Neural cell (in vitro differentiated cells): ENCODE measurements at regions not wholly inside any gene's neighbourhood (a gene's known extent, or its start where the extent isn't known, plus 50 kb on each side); places are given as distances from the start of the nearest gene placed in this dataset.

Experiments
- H2AFZ ChIP-seq: fragments of 200-600, 300-800 bp; sonication (generic), shearing (Covaris generic); 2 replicates; pipeline ENCODE4 v1.6.0; 2014; ENCODE audit warnings: low read depth, mild to moderate bottlenecking, antibody characterized with exemption, low read length, moderate library complexity
- H3F3A ChIP-seq: fragments of 200-600 bp; shearing (Covaris generic); 2 replicates; pipeline ENCODE4 v1.6.1; 2016; ENCODE audit warnings: mild to moderate bottlenecking, moderate library complexity, mixed read lengths, antibody characterized with exemption, low read length; ENCODE audit not compliant: insufficient read depth, poor library complexity, severe bottlenecking
- H3K27ac ChIP-seq: fragments of 200-600, 300-800 bp; sonication (generic), shearing (Covaris generic); 2 replicates; pipeline ENCODE4 v1.5.1; 2014; ENCODE audit warnings: mild to moderate bottlenecking, low read length, moderate library complexity
- H3K27me3 ChIP-seq: fragments of 300-800, 200-600 bp; sonication (generic), shearing (Covaris generic); 2 replicates; pipeline ENCODE4 v1.6.0; 2014; ENCODE audit warnings: mild to moderate bottlenecking, low read depth, low read length, moderate library complexity; ENCODE audit not compliant: insufficient read depth
- H3K36me3 ChIP-seq: fragments of 300-800, 200-600 bp; sonication (generic), shearing (Covaris generic); 2 replicates; pipeline ENCODE4 v1.5.1; 2014; ENCODE audit warnings: mild to moderate bottlenecking, antibody characterized with exemption, low read length, moderate library complexity; ENCODE audit not compliant: insufficient read depth
- H3K4me2 ChIP-seq: fragments of 300-800, 200-600 bp; sonication (generic), shearing (Covaris generic); 2 replicates; pipeline ENCODE4 v1.6.0; 2014; ENCODE audit warnings: mild to moderate bottlenecking, low read length
- H3K4me3 ChIP-seq: fragments of 300-800, 200-600 bp; sonication (generic), shearing (Covaris generic); 2 replicates; pipeline ENCODE4 v1.5.1; 2014; ENCODE audit warnings: mild to moderate bottlenecking, low read length, moderate library complexity
- H3K79me2 ChIP-seq: fragments of 200-600 bp; shearing (Covaris generic); replicated peaks from 2 replicates; pipeline ENCODE4 v1.6.0; 2014; ENCODE audit warnings: mild to moderate bottlenecking, low read length, moderate library complexity; ENCODE audit not compliant: insufficient read depth
- H3K9ac ChIP-seq: fragments of 300-800, 200-600 bp; sonication (generic), shearing (Covaris generic); 2 replicates; pipeline ENCODE4 v1.6.1; 2016; ENCODE audit warnings: mild to moderate bottlenecking, low read length, mixed read lengths
- H3K9me2 ChIP-seq: fragments of 200-600 bp; shearing (Covaris generic); 2 replicates; pipeline ENCODE4 v1.6.1; 2016; ENCODE audit warnings: mild to moderate bottlenecking, low read length, mixed read lengths; ENCODE audit not compliant: insufficient read depth
- H3K9me3 ChIP-seq: fragments of 200-600, 300-800 bp; sonication (generic), shearing (Covaris generic); 2 replicates; pipeline ENCODE4 v1.6.1; 2016; ENCODE audit warnings: mild to moderate bottlenecking, mixed run types, low read length, moderate library complexity, mixed read lengths
- H4K20me1 ChIP-seq: fragments of 200-600 bp; shearing (Covaris generic); 2 replicates; pipeline ENCODE4 v1.6.1; 2016; ENCODE audit warnings: mild to moderate bottlenecking, mixed run types; ENCODE audit not compliant: insufficient read depth
- EP300 ChIP-seq: fragments of 450-650 bp; conservative IDR thresholded peaks from 2 replicates; pipeline ENCODE4 v1.6.1; 2014; ENCODE audit warnings: antibody characterized with exemption, mild to moderate bottlenecking, moderate library complexity; ENCODE audit not compliant: poor library complexity, severe bottlenecking
- EZH2 ChIP-seq: fragments of 200-600, 300-800 bp; shearing (Covaris generic), sonication (generic); IDR thresholded peaks from 2 replicates; pipeline ENCODE4 v1.6.1; 2014; ENCODE audit warnings: antibody characterized with exemption, low read length, borderline replicate concordance, mild to moderate bottlenecking; ENCODE audit not compliant: insufficient read depth, poor library complexity, severe bottlenecking
- MXI1 ChIP-seq: fragments of 450-650 bp; conservative IDR thresholded peaks from 2 replicates; pipeline ENCODE4 v1.6.1; 2014; ENCODE audit warnings: antibody characterized with exemption, mild to moderate bottlenecking; ENCODE audit not compliant: poor library complexity, severe bottlenecking
- POLR2AphosphoS5 ChIP-seq: IDR thresholded peaks from 2 replicates; pipeline ENCODE4 v1.6.1; 2012
- RAD21 ChIP-seq: fragments of 450-650 bp; conservative IDR thresholded peaks from 2 replicates; pipeline ENCODE4 v1.6.1; 2014; ENCODE audit warnings: antibody characterized with exemption, mild to moderate bottlenecking, moderate library complexity
- SMC3 ChIP-seq: fragments of 450-650 bp; conservative IDR thresholded peaks from 2 replicates; pipeline ENCODE4 v1.6.1; 2014; ENCODE audit warnings: antibody characterized with exemption, mild to moderate bottlenecking, moderate library complexity; ENCODE audit not compliant: poor library complexity
- TAF1 ChIP-seq: IDR thresholded peaks from 2 replicates; pipeline ENCODE4 v1.6.1; 2012; ENCODE audit warnings: low read depth
- TF ChIP-seq, protein P1 (sequence below): IDR thresholded peaks from 2 replicates; pipeline ENCODE4 v1.6.1; 2012; ENCODE audit warnings: borderline replicate concordance
- TF ChIP-seq, protein P2 (sequence below): fragments of 450-650 bp; IDR thresholded peaks from 2 replicates; pipeline ENCODE4 v1.5.1; 2014; ENCODE audit warnings: antibody characterized with exemption, mild to moderate bottlenecking, moderate library complexity; ENCODE audit not compliant: poor library complexity, severe bottlenecking

DNA sequence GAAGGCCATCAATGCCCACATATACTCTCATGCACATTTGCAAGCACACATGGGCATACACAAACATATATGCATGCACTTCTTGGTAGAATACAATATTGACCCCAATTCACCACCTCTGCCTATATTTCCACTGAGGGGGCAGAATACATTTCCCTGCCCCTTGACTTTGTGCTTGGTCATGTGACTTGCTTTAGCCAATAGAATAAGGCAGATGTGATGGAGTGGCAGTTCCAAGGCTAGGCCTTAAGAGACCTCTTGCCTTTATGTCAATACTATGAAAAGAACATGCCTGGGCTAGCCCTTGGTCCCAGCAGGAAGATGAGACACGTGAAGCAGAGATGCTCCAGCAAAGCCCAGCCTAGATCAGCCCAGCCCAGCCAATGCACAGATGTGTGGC lies 66.0 kb upstream of the GRIK3 start:
- H3K9me2 ChIP-seq = no peaks in the 10 kb centered on the region
- H3K4me2 ChIP-seq = no peak overlapping the region
- TF ChIP-seq TAF1 = no peak
- no peak for TF ChIP-seq EP300
- TF ChIP-seq POLR2AphosphoS5 = no peak
- no peak for TF ChIP-seq RAD21
- TF ChIP-seq EZH2 = no peak
- no peak for TF ChIP-seq MXI1
- TF ChIP-seq, protein P1, sequence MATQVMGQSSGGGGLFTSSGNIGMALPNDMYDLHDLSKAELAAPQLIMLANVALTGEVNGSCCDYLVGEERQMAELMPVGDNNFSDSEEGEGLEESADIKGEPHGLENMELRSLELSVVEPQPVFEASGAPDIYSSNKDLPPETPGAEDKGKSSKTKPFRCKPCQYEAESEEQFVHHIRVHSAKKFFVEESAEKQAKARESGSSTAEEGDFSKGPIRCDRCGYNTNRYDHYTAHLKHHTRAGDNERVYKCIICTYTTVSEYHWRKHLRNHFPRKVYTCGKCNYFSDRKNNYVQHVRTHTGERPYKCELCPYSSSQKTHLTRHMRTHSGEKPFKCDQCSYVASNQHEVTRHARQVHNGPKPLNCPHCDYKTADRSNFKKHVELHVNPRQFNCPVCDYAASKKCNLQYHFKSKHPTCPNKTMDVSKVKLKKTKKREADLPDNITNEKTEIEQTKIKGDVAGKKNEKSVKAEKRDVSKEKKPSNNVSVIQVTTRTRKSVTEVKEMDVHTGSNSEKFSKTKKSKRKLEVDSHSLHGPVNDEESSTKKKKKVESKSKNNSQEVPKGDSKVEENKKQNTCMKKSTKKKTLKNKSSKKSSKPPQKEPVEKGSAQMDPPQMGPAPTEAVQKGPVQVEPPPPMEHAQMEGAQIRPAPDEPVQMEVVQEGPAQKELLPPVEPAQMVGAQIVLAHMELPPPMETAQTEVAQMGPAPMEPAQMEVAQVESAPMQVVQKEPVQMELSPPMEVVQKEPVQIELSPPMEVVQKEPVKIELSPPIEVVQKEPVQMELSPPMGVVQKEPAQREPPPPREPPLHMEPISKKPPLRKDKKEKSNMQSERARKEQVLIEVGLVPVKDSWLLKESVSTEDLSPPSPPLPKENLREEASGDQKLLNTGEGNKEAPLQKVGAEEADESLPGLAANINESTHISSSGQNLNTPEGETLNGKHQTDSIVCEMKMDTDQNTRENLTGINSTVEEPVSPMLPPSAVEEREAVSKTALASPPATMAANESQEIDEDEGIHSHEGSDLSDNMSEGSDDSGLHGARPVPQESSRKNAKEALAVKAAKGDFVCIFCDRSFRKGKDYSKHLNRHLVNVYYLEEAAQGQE = no peak
- TF ChIP-seq, protein P2, sequence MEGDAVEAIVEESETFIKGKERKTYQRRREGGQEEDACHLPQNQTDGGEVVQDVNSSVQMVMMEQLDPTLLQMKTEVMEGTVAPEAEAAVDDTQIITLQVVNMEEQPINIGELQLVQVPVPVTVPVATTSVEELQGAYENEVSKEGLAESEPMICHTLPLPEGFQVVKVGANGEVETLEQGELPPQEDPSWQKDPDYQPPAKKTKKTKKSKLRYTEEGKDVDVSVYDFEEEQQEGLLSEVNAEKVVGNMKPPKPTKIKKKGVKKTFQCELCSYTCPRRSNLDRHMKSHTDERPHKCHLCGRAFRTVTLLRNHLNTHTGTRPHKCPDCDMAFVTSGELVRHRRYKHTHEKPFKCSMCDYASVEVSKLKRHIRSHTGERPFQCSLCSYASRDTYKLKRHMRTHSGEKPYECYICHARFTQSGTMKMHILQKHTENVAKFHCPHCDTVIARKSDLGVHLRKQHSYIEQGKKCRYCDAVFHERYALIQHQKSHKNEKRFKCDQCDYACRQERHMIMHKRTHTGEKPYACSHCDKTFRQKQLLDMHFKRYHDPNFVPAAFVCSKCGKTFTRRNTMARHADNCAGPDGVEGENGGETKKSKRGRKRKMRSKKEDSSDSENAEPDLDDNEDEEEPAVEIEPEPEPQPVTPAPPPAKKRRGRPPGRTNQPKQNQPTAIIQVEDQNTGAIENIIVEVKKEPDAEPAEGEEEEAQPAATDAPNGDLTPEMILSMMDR = no peak
- TF ChIP-seq SMC3 = no peak
- no peaks in the 10 kb centered on the region for H3F3A ChIP-seq
- H2AFZ ChIP-seq = no peak overlapping the region
- no peak overlapping the region for H3K27ac ChIP-seq
- no peaks in the 10 kb centered on the region for H3K79me2 ChIP-seq
- no peaks in the 10 kb centered on the region for H3K9me3 ChIP-seq
- peaks cover 5% of the 10 kb centered on the region for H3K27me3 ChIP-seq
- no peaks in the 10 kb centered on the region for H4K20me1 ChIP-seq
- H3K4me3 ChIP-seq = no peak overlapping the region
- no peak overlapping the region for H3K9ac ChIP-seq
- H3K36me3 ChIP-seq = no peaks in the 10 kb centered on the region

DNA sequence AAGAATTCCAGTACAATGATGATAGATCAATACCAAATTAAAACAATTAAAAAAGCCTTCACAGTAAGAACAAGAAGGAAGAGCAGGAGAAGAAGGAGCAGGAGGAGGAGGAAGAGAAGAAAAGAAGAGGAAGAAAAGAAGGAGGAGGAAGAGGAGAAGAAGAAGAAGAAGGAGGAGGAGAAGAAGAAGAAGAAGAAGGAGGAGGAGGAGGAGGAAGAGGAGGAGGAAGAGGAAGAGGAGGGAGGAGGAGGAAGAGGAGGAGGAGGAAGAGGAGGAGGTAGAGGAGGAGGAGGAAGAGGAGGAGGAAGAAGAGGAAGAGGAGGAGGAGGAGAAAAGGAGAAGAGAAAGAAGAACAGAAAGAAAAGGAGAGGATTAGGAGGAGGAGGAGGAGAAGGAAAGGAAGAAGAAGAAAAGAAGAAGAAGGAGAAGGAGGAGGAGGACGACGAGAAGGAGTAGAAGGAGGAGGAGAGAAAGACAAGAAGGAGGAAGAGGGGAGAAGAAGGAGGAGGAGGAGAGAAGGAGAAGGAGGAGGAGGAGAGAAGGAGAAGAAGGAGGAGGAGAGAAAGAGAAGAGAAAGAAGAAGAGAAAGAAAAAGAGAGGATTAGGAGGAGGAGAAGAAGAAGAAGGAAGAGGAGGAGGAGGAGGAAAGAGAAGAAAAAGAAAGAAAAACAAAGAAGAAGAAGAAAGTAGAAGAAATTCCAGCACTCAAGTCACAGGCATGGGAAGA lies 68.5 kb upstream of the GRIK3 start:
- peaks cover 5% of the 10 kb centered on the region for H3K27me3 ChIP-seq
- TF ChIP-seq, protein P1 = no peak
- no peak for TF ChIP-seq MXI1
- no peak for TF ChIP-seq RAD21
- TF ChIP-seq TAF1 = no peak

More for the DNA sequence above, 68.5 kb upstream of the GRIK3 start:
- no peaks in the 10 kb centered on the region for H3K36me3 ChIP-seq
- no peaks in the 10 kb centered on the region for H4K20me1 ChIP-seq
- no peaks in the 10 kb centered on the region for H3K9me2 ChIP-seq
- no peak overlapping the region for H3K4me2 ChIP-seq
- no peak overlapping the region for H3K9ac ChIP-seq
- H3K27ac ChIP-seq = no peak overlapping the region
- H3K79me2 ChIP-seq = no peaks in the 10 kb centered on the region
- H3K4me3 ChIP-seq = no peak overlapping the region
- no peaks in the 10 kb centered on the region for H3F3A ChIP-seq
- H3K9me3 ChIP-seq = no peaks in the 10 kb centered on the region
- H2AFZ ChIP-seq = no peak overlapping the region
